ENCODE measurements at regions not wholly inside any gene's neighbourhood (a gene's known extent, or its start where the extent isn't known, plus 50 kb on each side); places are given as distances from the start of the nearest gene placed in this dataset.
A peak's percentile ranks its signal among the peaks of the same experiment; 100 is the strongest.

- TF ChIP-seq MGA (IDR thresholded peaks at IDR 0.05) (peak; percentile 64), TOE1 (IDR thresholded peaks at IDR 0.05; ENCODE audit: borderline replicate concordance) (peak; percentile 97), TOE1 (CRISPR knock-in tag; IDR thresholded peaks at IDR 0.05; ENCODE audit: borderline replicate concordance, low read depth) (no peak), CSDE1 (IDR thresholded peaks at IDR 0.05) (no peak), ZNF586 (CRISPR knock-in tag; conservative IDR thresholded peaks at IDR 0.05) (no peak), BHLHE40 (IDR thresholded peaks at IDR 0.05; ENCODE audit: low read length) (0 out of 2 replicates have a peak, but pooled peaks have one; percentile 31), RAD51 (IDR thresholded peaks at IDR 0.05; ENCODE audit: borderline replicate concordance, low read depth) (peak; percentile 97), ARID3A (IDR thresholded peaks at IDR 0.05; ENCODE audit: borderline replicate concordance, low read depth, low read length) (no peak), CREB3 (tag; conservative IDR thresholded peaks at IDR 0.05; ENCODE audit: low read depth) (no peak), CBFA2T2 (conservative IDR thresholded peaks at IDR 0.05) (peak; percentile 80), ZNF512 (tag; IDR thresholded peaks at IDR 0.05) (peak; percentile 95), ZNF584 (CRISPR knock-in tag; IDR thresholded peaks at IDR 0.05; ENCODE audit: low read depth) (no peak)
These were observed 183.2 kb upstream of the KCNG1 start (continued) for GRCh38 chr20:51206032-51206662.

Measured in K562 (cell line).